Natural killer cell treated with Interleukin-12 subunit alpha and Interleukin-12 subunit beta and Interleukin-15 and Interleukin-18, amount 100 ng/mL, for 72 hours (primary cell): ENCODE measurements at regions not wholly inside any gene's neighbourhood (a gene's known extent, or its start where the extent isn't known, plus 50 kb on each side); places are given as distances from the start of the nearest gene placed in this dataset.

Experiments
- ATAC-seq, 2 donors: fragments of 150-1000 bp; cut with Tn5 transposase in 1 of 2; sonication (Bioruptor Pico), chemical (Tn5 transposase) in 1 of 2; 2 replicates each; pipeline ENCODE4 v1.10.0; 2021
- DNase-seq: peaks from one replicate; pipeline ENCODE4 v3.0.0; 2022; ENCODE audit warnings: low spot score
- H3K27ac Mint-ChIP-seq, 2 donors: 1 replicate in 1 of 2; 2 replicates in 1 of 2; pipeline ENCODE4 v1.8.0; 2022; ENCODE audit warnings: mixed read lengths in 2 of 2, mild to moderate bottlenecking in 1 of 2, moderate library complexity in 1 of 2
- H3K27me3 Mint-ChIP-seq, 2 donors: 1 replicate in 1 of 2; 2 replicates in 1 of 2; pipeline ENCODE4 v1.8.0; 2022; ENCODE audit warnings: mixed read lengths in 2 of 2
- H3K36me3 Mint-ChIP-seq: one replicate; pipeline ENCODE4 v1.8.0; 2022; ENCODE audit warnings: mixed read lengths
- H3K4me1 Mint-ChIP-seq, 2 donors: 1 replicate in 1 of 2; 2 replicates in 1 of 2; pipeline ENCODE4 v1.8.0; 2022; ENCODE audit warnings: low read depth in 2 of 2, mixed read lengths in 2 of 2, mild to moderate bottlenecking in 1 of 2
- H3K4me3 Mint-ChIP-seq: one replicate; pipeline ENCODE4 v1.8.0; 2022; ENCODE audit warnings: mixed read lengths
- H3K9me3 Mint-ChIP-seq: 2 replicates; pipeline ENCODE4 v1.8.0; 2022; ENCODE audit warnings: mixed read lengths

GRCh38 chr9:82604947-82605656 lies 457.8 kb downstream of the RASEF start:
- DNase-seq, result no peak
- no peaks in the 10 kb centered on the region for H3K27me3 Mint-ChIP-seq
- ATAC-seq, result no peak
- no peaks in the 10 kb centered on the region for H3K36me3 Mint-ChIP-seq
- H3K27ac Mint-ChIP-seq, result no peak overlapping the region
- no peaks in the 10 kb centered on the region for H3K9me3 Mint-ChIP-seq
- no peaks in the 10 kb centered on the region for H3K4me1 Mint-ChIP-seq
- H3K4me3 Mint-ChIP-seq, result no peak overlapping the region

- ATAC-seq (no peak), DNase-seq (no peak)
- no peak overlapping the region for H3K4me3 Mint-ChIP-seq
- no peak overlapping the region for H3K27ac Mint-ChIP-seq
- H3K9me3 Mint-ChIP-seq, result no peaks in the 10 kb centered on the region
- no peaks in the 10 kb centered on the region for H3K36me3 Mint-ChIP-seq
- H3K4me1 Mint-ChIP-seq, result no peaks in the 10 kb centered on the region
- H3K27me3 Mint-ChIP-seq, result no peaks in the 10 kb centered on the region
These were observed 457.3 kb downstream of the RASEF start for GRCh38 chr9:82605657-82606031.

- no peaks in the 10 kb centered on the region for H3K36me3 Mint-ChIP-seq
- no peaks in the 10 kb centered on the region for H3K9me3 Mint-ChIP-seq
- H3K4me3 Mint-ChIP-seq, result no peak overlapping the region
- DNase-seq (no peak), ATAC-seq (no peak)
- H3K4me1 Mint-ChIP-seq, result no peaks in the 10 kb centered on the region
- H3K27me3 Mint-ChIP-seq, result no peaks in the 10 kb centered on the region
- no peak overlapping the region for H3K27ac Mint-ChIP-seq
These were observed 456.9 kb downstream of the RASEF start for GRCh38 chr9:82606071-82606470.

- Mint-ChIP-seq H3K9me3 (no peaks in the 10 kb centered on the region), H3K36me3 (no peaks in the 10 kb centered on the region), H3K27me3 (no peaks in the 10 kb centered on the region), H3K27ac (no peak overlapping the region), H3K4me1 (no peaks in the 10 kb centered on the region), H3K4me3 (no peak overlapping the region)
- DNase-seq (no peak), ATAC-seq (peak in 1 of 2 donors; percentile 15)
These were observed 456.2 kb downstream of the RASEF start for GRCh38 chr9:82606492-82607382.

- no peak for ATAC-seq
- no peak for DNase-seq
- H3K27me3 Mint-ChIP-seq, result no peaks in the 10 kb centered on the region
- no peaks in the 10 kb centered on the region for H3K9me3 Mint-ChIP-seq
- H3K4me3 Mint-ChIP-seq, result no peak overlapping the region
- H3K4me1 Mint-ChIP-seq, result no peaks in the 10 kb centered on the region
- no peak overlapping the region for H3K27ac Mint-ChIP-seq
- H3K36me3 Mint-ChIP-seq, result no peaks in the 10 kb centered on the region
These were observed 454.5 kb downstream of the RASEF start for GRCh38 chr9:82608487-82608886.

GRCh38 chr9:82612942-82613341 lies 450.0 kb downstream of the RASEF start:
- Mint-ChIP-seq H3K27ac (no peak overlapping the region), H3K4me3 (no peak overlapping the region), H3K9me3 (peaks cover 3% of the 10 kb centered on the region), H3K36me3 (no peaks in the 10 kb centered on the region), H3K27me3 (no peaks in the 10 kb centered on the region), H3K4me1 (no peaks in the 10 kb centered on the region)
- DNase-seq (no peak), ATAC-seq (no peak)

GRCh38 chr9:82613498-82613897 lies 449.4 kb downstream of the RASEF start:
- Mint-ChIP-seq H3K27me3 (no peaks in the 10 kb centered on the region), H3K4me3 (no peak overlapping the region), H3K4me1 (no peaks in the 10 kb centered on the region), H3K9me3 (peaks cover 3% of the 10 kb centered on the region), H3K27ac (no peak overlapping the region), H3K36me3 (no peaks in the 10 kb centered on the region)
- DNase-seq (no peak), ATAC-seq (no peak)

- H3K4me1 Mint-ChIP-seq, result no peaks in the 10 kb centered on the region
- H3K36me3 Mint-ChIP-seq, result no peaks in the 10 kb centered on the region
- no peak overlapping the region for H3K4me3 Mint-ChIP-seq
- H3K27me3 Mint-ChIP-seq, result no peaks in the 10 kb centered on the region
- peaks cover 9% of the 10 kb centered on the region for H3K9me3 Mint-ChIP-seq
- DNase-seq, result no peak
- H3K27ac Mint-ChIP-seq, result no peak overlapping the region
- ATAC-seq, result no peak
These were observed 446.4 kb downstream of the RASEF start for GRCh38 chr9:82616545-82616944.

- DNase-seq (no peak), ATAC-seq (no peak)
- Mint-ChIP-seq H3K27ac (no peak overlapping the region), H3K4me3 (no peak overlapping the region), H3K4me1 (no peaks in the 10 kb centered on the region), H3K9me3 (peaks cover 9% of the 10 kb centered on the region), H3K27me3 (no peaks in the 10 kb centered on the region), H3K36me3 (no peaks in the 10 kb centered on the region)
These were observed 441.5 kb downstream of the RASEF start for GRCh38 chr9:82621447-82621846.

- H3K9me3 Mint-ChIP-seq, result peaks cover 23% of the 10 kb centered on the region
These were observed 425.6 kb downstream of the RASEF start for GRCh38 chr9:82637368-82637767.

GRCh38 chr9:82645600-82645999 lies 417.3 kb downstream of the RASEF start:
- Mint-ChIP-seq H3K27ac (no peak overlapping the region), H3K4me1 (no peaks in the 10 kb centered on the region)
- ATAC-seq, result no peak

More at GRCh38 chr9:82637368-82637767, 425.6 kb downstream of the RASEF start:
- ATAC-seq (no peak), DNase-seq (no peak)
- Mint-ChIP-seq H3K36me3 (peaks cover 4% of the 10 kb centered on the region), H3K4me1 (no peaks in the 10 kb centered on the region), H3K4me3 (no peak overlapping the region), H3K27ac (no peak overlapping the region), H3K27me3 (no peaks in the 10 kb centered on the region)

GRCh38 chr9:82650368-82650767 lies 412.6 kb downstream of the RASEF start:
- Mint-ChIP-seq H3K27me3 (no peaks in the 10 kb centered on the region), H3K4me3 (no peak overlapping the region), H3K4me1 (no peaks in the 10 kb centered on the region), H3K36me3 (peaks cover 6% of the 10 kb centered on the region), H3K9me3 (peaks cover 13% of the 10 kb centered on the region), H3K27ac (no peak overlapping the region)
- DNase-seq, result no peak
- no peak for ATAC-seq

More at GRCh38 chr9:82645600-82645999, 417.3 kb downstream of the RASEF start:
- peaks cover 3% of the 10 kb centered on the region for H3K36me3 Mint-ChIP-seq
- no peak overlapping the region for H3K4me3 Mint-ChIP-seq
- DNase-seq, result no peak
- H3K27me3 Mint-ChIP-seq, result no peaks in the 10 kb centered on the region
- peaks cover 9% of the 10 kb centered on the region for H3K9me3 Mint-ChIP-seq

- Mint-ChIP-seq H3K4me1 (no peaks in the 10 kb centered on the region), H3K4me3 (no peak overlapping the region), H3K27ac (no peak overlapping the region), H3K36me3 (peaks cover 6% of the 10 kb centered on the region), H3K9me3 (peaks cover 11% of the 10 kb centered on the region), H3K27me3 (no peaks in the 10 kb centered on the region)
- DNase-seq (no peak), ATAC-seq (no peak)
These were observed 411.5 kb downstream of the RASEF start for GRCh38 chr9:82651474-82651873.

GRCh38 chr9:82665324-82665723 lies 397.6 kb downstream of the RASEF start:
- H3K4me1 Mint-ChIP-seq, result no peaks in the 10 kb centered on the region
- H3K27ac Mint-ChIP-seq, result no peak overlapping the region
- DNase-seq, result no peak
- H3K4me3 Mint-ChIP-seq, result no peak overlapping the region
- H3K9me3 Mint-ChIP-seq, result peaks cover 15% of the 10 kb centered on the region
- ATAC-seq, result no peak
- H3K36me3 Mint-ChIP-seq, result no peaks in the 10 kb centered on the region
- no peaks in the 10 kb centered on the region for H3K27me3 Mint-ChIP-seq
